Fibroblast of peridontal ligament (primary cell): ENCODE measurements at regions not wholly inside any gene's neighbourhood (a gene's known extent, or its start where the extent isn't known, plus 50 kb on each side); places are given as distances from the start of the nearest gene placed in this dataset.
"Not testable (repeated sequence)": the region's sequence is repeated elsewhere in the genome, so short reads cannot be mapped to it uniquely, and the experiment has no call there.

Experiments
- DNase-seq: peaks from one replicate; pipeline ENCODE4 v3.0.0-alpha.2; 2010; ENCODE audit errors: extremely low read depth

DNA sequence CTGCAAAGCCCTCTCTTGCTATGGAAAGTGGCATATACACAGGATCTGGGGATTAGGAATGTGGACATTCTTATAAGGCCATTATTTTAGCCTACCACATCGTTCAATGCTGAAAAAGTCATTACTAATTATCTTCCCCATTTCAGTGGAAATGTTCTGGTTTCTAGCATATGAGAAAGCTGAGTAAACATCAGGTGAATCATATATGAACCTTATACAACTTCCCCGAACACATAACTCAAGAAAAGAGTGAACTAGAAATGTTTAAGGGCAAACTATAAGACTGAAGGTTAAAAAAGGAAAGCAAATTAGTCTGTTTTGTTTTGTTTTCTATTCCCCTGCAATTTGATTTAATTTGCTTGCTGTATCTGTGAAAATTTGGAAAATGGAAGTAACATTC, 62.5 kb upstream of the SEC22B start:
- not testable (repeated sequence) for DNase-seq

- DNase-seq = not testable (repeated sequence)
Measured at GRCh38 chr1:120233661-120234018, 57.3 kb upstream of the SEC22B start.

DNA sequence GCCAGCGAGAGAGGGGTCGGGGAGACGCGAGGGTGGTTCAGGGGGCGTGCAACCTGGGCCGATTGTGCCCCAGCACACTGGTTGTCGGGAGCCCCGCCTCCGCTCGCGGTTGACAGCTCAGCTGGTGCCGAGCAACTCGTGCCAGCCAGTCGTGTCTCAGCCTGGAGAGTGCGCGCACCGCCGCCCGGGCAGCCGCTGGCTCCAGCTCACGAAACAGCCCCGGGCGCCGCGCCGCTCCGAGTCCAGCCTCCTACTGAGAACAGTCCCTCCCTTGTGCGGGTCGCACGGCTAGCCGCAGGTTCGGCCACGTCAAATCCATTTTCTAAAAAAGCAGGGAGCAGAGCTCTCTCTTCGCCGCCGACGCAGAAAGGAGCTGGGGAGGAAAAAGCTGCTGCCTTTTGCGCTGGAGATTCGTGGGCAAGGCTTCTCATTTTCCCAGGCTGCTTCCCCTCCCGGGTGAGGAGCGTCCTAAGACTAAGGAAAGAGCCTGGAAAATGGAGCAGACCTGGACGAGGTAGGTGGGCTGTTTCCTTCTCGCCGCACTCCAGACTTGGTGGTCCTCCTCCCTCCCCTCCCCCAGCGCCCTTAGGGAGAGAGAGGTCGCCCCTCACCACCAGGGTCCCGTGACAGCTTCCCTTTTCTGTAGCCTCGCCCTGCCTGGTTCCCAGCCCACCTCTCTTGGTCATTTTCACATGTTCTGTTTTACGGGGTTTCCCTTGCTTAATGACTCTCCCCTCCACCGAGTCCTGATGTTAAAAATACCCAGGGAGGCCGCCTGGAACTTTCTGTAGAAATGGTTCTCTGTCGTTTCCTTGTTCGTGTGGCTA, 56.7 kb upstream of the SEC22B start:
- not testable (repeated sequence) for DNase-seq

GRCh38 chr1:120229835-120230234, 53.5 kb upstream of the SEC22B start:
- not testable (repeated sequence) for DNase-seq
